ENCODE measurements at regions not wholly inside any gene's neighbourhood (a gene's known extent, or its start where the extent isn't known, plus 50 kb on each side); places are given as distances from the start of the nearest gene placed in this dataset.
A peak's percentile ranks its signal among the peaks of the same experiment; 100 is the strongest.
"Not testable (repeated sequence)": the region's sequence is repeated elsewhere in the genome, so short reads cannot be mapped to it uniquely, and the experiment has no call there.

GRCh38 chr3:67248726-67249125 lies 250.6 kb downstream of the KBTBD8 start:
- H3K27ac ChIP-seq: no peak overlapping the region
- DNase-seq (ENCODE audit: low spot score): no peak
- no peak for TF ChIP-seq CTCF (IDR thresholded peaks at IDR 0.05)
- H3K4me3 ChIP-seq: no peak overlapping the region

GRCh38 chr3:67252906-67253305 lies 254.8 kb downstream of the KBTBD8 start:
- H3K4me3 ChIP-seq; DNase-seq (ENCODE audit: low spot score): not testable (repeated sequence)

GRCh38 chr3:67278015-67278618 lies 280.0 kb downstream of the KBTBD8 start:
- H3K27ac ChIP-seq: no peak overlapping the region
- no peak overlapping the region for H3K4me3 ChIP-seq
- no peak for TF ChIP-seq CTCF (IDR thresholded peaks at IDR 0.05)
- no peak for DNase-seq (ENCODE audit: low spot score)

More at GRCh38 chr3:67252906-67253305, 254.8 kb downstream of the KBTBD8 start:
- H3K27ac ChIP-seq: not testable (repeated sequence)

DNA sequence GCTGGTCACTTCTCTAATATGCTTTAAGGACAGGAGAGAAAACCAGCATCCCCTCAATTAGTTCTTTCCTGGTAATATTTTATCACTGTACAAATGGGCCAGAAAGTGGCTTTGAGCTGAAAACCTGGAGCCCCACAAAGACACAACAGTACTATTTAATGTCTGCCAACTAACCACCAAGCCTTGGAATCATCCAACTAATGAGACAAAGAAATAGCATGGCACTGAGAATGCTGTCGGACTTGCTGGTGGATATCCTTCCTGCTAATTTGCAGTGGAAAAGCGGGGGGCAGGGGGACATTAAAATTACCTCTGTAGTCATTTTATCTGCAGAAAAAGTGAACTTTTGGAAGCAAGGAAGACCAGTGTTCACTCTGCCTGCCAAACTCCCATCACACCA lies 288.5 kb downstream of the KBTBD8 start:
- no peak for TF ChIP-seq CTCF (IDR thresholded peaks at IDR 0.05)
- no peak for DNase-seq (ENCODE audit: low spot score)
- Histone ChIP-seq H3K27ac (no peak overlapping the region), H3K4me3 (no peak overlapping the region)

- TF ChIP-seq CTCF (IDR thresholded peaks at IDR 0.05): no peak
- Histone ChIP-seq H3K27ac (no peak overlapping the region), H3K4me3 (no peak overlapping the region)
- DNase-seq (ENCODE audit: low spot score): no peak
Observed at GRCh38 chr3:67288466-67289106, 290.5 kb downstream of the KBTBD8 start.

DNA sequence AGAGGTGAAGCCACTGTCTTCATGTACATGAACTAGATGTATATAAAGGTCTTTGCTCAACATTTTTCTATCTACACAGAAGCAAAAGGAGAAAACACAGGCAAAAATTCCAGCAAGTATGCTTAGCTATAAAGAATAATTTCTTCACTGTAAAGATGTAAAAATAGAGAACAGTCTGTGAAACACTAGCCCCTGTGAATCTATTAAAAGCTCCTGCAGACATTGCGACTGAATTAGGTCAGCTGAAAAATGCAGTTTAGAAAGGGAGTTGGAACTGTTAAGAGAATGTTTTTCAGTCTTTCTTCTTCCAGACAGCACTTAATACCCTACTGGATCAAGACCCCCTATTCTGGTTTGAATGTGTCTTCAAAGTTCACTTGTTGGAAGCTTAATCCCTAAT lies 291.5 kb downstream of the KBTBD8 start:
- Histone ChIP-seq H3K27ac (peak overlapping the region in 1 of 2 donors; percentile 29), H3K4me3 (no peak overlapping the region)
- no peak for DNase-seq (ENCODE audit: low spot score)
- TF ChIP-seq CTCF (IDR thresholded peaks at IDR 0.05): no peak

DNA sequence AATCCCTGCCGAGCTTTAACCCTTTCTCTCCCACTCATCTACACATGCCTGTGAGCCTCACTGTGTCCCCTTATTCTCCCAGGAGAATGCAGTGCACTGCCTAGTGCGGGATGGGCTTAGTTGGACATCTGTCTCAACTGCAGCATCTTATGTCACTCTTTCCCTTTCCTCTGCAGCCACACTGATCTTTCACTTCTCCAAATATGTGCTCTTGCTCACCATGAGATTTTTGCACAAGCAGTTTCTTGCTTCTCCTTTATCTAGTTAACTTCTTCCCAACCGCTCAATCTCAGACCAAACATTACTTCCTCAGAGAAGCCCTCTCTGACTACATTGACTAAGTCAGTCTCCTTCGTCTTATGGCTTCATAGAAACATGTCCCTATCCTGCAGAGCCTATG lies 292.3 kb downstream of the KBTBD8 start:
- DNase-seq (ENCODE audit: low spot score): no peak
- Histone ChIP-seq H3K4me3 (no peak overlapping the region), H3K27ac (peak overlapping the region in 1 of 2 donors; percentile 29)
- no peak for TF ChIP-seq CTCF (IDR thresholded peaks at IDR 0.05)
